GM19351 (cell line): ENCODE measurements at regions not wholly inside any gene's neighbourhood (a gene's known extent, or its start where the extent isn't known, plus 50 kb on each side); places are given as distances from the start of the nearest gene placed in this dataset.

Experiments
- ATAC-seq: cut with Tn5 transposase; IDR thresholded peaks from one replicate; pipeline ENCODE4 v1.9.1; 2021; ENCODE audit warnings: mild to moderate bottlenecking, moderate library complexity; ENCODE audit not compliant: unreplicated experiment

DNA sequence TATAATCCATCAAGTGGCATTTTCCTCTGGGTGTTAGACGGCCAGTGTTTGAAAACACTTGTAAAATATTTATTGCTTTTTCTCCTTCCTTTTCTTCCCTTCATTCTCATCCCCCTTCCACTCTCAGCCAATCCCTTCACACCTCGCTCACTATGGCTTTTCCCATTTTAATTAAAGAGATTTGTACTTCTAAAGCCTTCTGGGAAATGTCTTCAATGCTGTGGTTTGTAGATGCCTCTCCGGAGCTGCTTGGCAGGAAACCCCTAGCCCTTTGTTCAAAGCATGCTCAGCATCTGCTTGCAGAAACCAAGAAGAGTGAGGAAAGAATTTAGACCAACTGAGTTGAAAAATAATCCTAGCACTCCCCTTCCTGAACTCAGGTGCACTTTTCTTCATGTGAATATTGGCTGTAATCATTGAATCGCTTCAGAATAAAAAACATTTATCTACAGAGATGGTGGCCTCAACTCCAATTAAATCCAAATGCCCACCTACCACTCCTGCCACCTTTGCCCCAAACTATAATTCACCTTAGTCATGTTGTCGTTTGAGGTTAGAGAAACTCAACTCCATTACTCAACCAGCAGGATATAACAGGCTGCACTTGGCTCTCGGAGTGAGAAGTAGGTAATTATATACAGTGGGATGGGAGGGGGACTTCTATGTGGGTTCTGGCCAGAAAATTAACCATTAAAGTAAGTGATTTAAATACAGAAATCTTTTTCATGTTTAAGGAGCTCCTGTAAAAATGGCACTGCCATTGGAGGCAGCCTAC, 659.4 kb upstream of the CAMK1G start:
- ATAC-seq = no peak

DNA sequence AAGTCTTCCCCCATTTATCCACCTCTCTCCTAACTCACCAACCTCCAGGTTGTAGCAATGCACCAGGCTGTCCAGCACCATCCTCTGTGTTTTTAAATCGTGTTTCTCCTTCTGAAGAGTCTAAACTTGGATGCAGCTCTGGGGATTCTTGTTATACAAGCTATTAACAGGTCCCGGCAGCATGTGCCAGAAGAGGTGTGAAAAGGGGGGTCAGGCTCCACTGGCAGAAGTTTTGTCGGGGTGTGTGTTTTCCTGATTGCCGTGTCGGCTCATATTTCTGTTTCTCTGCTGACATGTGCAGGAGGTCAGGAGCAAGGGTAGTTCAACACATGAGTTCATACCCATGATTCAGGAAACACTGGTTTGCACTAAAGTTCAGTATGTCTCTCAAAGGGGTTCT, 658.6 kb upstream of the CAMK1G start:
- ATAC-seq = no peak

DNA sequence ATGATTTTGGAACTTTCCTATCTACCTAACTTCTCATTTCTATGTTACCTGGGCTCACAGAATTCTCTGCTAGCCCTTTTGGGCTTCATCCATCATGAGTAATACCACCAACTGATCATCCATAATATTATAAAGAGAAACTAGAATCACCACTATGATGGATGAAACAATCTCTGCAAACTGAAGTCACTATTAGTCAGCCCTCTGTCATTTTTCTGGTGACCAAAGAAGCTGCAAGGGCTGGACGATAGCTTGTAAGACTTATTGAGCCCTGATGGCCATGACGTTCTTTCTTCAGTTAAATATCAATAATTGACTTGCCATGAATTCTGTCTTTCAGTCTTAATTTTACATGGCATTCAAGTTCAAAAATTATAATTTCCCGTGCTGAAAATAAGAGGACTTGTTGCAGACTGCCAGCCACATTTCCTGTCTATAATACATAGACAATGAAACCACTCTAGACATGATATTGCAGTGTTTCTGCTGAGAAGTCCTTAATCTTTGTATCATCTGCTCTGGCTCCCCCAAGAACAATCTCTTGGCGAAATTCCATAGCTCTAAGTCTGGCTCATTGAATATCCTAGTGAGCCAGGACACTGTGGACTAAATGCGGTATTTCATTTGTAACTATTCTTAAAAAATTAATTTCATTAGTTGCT, 655.0 kb upstream of the CAMK1G start:
- ATAC-seq = no peak

DNA sequence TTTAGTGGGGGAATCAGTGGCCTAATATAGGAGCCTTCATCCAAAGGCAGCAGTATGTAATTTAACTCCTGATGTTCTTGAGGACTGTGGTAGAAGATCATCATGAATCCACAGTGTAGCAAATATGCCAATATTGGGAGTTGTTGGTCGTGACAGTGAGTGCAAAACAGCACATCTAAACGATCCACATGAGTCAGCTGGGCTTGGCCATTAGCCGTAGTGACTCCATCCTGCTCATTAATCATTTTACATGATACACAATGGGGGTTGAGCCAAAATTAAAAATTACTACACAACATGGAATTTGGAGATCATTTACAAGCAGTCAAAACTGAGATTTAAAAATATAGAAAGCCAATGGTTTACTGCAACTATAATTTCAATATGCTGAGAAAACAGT, 653.9 kb upstream of the CAMK1G start:
- no peak for ATAC-seq

DNA sequence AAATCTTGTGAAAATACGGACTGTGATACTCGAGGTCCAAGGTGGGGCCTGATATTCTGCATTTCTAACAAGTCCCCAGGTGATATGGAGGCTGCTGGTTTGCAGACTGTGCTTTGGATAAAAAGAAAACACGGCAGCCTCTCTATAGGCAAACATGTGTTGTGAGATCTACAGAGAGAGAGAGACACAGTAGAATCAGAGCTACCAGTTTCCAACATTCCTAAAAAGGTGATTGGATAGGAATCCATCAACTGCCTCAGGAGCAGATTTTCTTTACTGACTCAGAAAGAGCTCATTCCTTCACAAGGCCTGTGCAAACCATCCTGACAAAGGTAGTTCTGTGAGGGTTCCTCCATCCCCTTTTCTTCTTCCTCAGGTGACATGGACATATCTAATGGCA, 651.6 kb upstream of the CAMK1G start:
- ATAC-seq = no peak

DNA sequence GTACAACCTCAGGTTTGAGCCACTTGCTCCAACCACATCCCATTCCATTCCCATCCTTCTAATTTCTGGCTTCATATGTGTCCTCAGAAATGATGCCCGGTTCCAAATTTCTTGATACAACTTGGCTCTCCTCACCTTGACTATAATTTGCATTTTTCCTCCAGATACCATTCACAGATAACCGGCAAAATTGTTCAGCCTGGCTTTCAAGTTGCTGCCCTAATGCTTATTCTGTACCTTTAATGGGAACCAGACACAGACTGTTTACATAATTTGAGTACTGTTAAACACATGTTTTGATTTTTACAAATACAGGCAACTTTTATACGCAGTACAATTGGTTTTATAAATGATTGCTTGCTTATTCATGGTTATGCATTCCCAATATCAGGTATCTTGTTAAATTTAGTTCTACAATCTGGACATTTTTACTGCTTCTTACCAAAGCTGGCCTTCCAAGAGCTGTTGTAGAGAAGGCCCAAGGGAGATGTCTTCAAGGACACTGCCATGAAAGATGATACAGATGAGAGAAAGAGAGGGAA, 649.5 kb upstream of the CAMK1G start:
- no peak for ATAC-seq

DNA sequence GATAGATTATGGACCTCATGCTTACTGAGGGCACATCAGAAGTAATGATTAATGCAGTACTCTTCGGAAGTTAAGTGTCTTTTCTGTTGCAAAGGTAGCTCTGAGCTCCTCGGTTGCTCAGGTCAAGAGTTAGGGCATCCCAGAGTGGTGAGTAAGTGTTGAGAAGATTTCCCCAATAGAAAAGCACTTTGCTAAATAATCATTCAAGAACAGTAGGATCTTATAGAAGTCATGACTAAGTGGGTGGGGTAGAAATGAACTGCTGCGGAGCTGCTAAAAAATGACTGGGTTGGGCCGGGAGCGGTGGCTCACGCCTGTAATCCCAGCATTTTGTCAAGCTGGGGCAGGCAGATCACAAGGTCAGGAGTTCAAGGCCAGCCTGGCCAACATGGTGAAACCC, 648.6 kb upstream of the CAMK1G start:
- no peak for ATAC-seq

DNA sequence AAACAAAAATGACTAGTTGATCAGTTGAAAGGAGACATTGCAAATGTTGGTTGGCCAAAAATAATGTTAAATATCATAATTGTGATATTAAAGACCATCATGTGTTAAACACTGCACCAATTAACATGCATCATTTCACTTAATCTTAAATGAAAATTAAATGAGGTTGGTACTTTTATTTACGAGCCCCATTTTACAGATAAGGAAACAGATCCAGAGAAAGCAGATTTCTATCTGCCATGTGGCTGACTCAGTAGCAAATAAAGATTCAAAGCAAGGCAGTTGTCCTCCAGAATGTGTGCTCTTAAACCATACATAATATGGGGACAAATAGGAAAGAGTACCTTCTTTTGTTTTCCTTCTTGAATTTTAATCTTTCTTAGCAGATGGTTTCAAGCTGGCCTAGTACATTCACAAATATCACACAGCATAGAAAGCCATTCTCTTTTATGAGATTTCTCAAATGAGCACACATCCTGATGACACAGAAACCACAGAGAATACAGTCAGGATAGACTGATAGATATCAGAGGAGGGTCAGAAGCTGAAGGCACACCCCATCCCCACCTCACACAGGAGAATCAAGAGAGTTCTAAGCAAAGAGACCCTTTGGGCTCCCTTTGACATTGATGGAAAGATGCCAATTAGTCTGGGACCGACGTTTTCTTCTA, 647.9 kb upstream of the CAMK1G start:
- no peak for ATAC-seq

DNA sequence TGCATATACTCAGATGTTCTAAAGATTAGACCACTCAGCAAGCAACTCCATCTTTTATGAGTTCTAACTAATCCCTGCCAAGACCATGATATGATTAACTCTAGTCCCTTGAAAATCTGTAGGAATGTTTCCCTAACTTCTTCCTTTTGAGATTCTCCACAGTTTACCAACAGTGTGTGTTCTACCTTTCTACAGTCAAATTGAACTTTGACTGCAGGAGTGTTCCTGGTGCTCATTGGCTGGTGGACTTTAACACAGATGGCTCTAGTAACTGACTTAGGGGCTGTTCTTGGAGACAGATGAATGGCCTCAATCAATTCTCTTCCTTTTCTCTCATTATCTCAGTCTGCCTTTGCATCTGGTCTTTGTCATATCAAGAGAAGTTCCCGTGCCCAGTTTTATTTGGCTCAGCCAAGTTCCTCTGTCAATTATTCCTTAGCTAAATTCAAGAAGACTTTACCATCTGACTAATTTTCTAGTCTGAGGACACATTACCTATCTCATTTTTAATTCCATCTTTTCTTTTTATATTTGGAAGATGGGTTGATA, 643.9 kb upstream of the CAMK1G start:
- no peak for ATAC-seq

DNA sequence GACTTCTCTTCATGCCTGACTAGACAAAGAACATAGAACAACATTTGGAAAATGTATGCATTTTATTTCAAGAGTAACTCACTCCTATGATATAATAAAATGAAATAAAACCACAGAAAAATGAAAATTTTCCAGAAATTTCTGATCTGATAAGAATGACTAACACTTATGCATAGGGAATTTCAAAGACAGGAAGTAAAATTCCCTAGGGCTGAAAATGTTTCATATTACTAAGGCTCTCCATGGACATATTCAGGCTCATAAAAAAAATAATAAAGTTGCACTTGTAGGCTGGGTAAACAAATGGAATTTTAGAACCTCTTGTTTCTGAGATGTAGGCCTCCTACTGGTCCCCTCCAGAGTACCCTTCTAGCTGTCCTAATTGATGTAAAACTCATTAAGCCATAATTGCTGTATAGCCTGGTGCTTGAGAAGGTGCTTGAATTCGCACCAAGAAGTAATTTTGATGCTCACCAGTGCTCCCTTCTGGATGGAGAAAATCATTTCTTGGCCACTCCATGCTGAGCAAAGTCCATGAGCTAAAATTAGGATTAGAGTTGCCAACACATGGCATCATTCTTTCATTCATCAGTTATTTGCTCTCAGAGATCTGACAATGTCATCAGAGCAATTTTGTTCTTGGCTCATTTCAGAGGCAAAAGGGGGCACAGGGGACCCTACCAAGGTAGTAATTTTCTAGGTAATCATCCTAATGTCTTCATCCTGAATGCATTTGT, 641.0 kb upstream of the CAMK1G start:
- no peak for ATAC-seq

DNA sequence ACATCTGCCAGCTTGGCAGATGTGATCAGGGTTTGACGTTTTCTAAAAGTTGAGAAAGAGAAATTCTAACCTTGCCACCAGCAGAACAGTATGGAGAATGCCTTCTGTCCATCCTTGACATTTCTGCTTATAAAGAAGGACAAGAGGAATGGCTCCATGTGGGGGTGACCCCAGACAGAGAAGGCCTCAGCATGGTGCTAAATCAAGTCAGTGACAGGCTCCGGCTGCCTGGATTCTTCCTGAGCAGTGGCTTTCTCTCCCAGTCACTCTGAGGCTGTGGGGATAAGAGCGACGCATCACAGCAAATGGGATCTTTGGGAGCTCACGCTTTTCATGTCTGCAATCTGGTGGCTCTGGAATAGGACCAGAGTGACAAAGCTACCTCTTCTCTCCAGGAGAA, 640.2 kb upstream of the CAMK1G start:
- no peak for ATAC-seq

DNA sequence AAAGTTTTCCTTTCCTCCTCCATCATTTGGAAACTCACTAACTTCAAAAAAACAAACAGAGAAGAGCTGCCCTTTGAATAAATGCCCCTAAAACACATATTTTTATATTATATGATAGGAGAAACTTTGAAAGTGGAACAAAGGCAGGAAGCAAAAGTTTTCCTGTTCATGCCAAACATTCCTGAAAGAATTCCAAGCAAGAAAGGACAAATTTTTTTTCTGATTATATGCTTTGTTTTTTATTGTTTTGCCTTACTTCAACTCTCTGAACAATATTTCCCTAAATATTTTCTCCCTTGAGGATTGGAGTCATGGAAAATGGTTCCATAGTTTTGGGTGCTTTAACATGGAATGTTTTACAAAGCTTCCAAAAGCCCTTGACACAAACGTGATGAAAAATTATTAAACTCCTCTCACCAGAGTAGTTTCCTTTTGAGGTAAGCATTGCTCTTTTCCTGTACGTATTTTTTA, 638.5 kb upstream of the CAMK1G start:
- ATAC-seq = no peak

DNA sequence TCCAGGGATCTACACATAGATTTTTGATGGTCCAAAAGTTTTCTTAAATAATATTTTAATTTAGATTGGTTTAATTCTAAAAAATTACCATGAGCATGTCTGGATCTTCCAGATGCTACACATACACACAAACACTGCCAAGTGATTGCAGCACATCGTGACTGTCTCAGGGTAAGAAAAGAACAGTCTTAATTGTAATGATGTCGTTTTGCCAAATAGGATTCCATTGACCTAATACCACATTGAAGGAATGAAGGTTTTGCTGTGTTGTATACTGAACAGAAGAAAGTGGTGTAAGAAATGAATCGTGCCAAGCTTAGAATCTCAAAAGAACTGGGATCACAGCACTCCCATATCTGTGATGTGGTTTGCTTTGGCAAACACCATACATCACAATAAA, 633.3 kb upstream of the CAMK1G start:
- ATAC-seq = no peak

DNA sequence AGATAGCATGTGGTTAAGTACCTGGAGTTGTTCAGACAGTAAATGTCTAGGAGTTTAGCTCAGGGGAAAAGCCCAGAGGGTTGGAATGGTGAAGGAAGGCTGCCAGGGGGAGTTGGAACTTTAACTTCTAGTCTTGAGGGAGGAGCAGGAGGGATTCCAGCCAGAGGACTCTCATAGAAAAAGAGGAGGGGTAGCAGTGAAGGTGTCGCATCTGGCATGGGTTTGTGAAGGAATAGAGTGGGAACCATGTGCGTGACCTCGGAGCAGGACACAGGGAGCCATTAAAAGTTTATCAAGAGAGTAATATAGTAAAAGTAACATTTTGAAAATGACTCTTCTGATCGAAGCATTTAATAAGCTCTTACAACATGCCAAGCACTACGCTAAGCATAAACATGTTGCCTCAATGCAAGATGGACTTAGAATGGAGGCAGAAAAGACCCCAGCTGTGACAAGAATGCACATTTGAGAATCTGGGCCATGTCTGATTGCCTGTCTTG, 632.4 kb upstream of the CAMK1G start:
- no peak for ATAC-seq

DNA sequence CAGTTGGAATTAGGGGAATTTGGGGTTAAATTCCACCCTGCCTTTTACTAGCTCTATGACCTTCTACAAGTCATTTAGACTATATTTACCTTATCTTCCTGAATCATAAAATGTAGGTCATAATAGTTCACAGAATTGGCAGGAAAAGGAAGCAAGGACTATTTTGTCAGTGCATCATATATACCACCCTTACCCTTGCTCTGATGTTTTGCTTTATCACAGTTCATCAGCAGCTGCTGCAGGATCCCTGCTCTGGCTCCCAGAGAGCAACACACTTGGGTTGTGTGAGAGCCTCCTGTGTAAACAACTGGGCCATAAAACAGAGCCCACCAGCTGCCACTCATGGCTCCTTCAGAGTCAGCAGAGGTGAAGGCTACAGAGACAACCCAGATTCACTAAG, 631.6 kb upstream of the CAMK1G start:
- no peak for ATAC-seq

DNA sequence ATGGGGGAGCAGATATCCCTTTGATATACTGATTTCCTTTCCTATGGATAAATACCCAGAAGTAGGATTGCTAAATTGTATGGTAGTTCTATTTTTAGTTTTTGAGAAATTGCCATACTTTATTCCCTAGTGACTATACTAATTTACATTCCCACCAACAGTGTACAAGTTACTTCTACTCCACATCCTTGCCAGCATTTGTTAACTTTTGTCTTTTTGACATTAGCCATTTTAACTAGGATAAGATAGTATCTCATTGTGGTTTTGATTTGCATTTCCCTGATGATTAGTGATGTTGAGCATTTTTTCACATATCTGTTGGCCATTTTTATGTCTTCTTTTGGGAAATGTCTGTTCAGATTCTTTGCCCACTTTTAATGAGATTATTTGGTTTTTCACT, 620.6 kb upstream of the CAMK1G start:
- ATAC-seq = no peak

DNA sequence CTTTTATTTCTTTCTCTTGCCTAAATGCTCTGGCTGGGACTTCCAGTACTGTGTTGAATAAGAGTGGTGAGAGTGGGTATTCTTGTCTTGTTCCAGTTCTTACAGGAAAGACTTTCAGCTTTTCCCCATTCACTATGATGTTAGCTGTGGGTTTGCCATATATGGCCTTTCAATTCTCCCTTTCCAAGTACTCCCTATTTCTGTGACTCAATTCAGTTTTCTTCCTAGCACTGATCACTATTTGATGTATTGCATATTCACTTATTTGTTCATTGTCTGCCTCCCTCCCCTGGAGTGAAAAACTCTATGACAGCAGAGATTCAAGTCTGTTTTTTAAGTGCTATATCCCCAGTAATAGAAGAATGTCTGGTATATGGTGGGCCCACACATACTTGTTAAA, 618.2 kb upstream of the CAMK1G start:
- ATAC-seq = no peak

DNA sequence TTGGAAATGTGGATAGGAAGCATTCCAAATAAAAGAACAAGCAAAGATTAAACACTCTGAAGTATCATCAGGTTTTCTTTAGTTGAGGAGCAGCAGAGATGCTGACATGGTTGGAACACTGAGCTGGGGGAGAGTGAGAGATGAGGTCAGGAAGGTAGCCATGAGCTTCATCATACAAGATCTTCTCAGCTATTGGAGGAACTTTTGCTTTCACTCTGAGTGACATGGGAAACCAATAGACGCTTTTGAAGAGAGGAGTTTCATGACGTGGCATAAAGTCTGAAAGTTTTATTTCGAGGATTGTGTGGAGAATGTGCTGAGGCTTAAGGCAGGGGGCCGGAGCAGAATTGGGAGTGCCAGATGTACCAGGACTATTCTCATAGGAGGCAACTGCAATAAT, 616.2 kb upstream of the CAMK1G start:
- no peak for ATAC-seq

DNA sequence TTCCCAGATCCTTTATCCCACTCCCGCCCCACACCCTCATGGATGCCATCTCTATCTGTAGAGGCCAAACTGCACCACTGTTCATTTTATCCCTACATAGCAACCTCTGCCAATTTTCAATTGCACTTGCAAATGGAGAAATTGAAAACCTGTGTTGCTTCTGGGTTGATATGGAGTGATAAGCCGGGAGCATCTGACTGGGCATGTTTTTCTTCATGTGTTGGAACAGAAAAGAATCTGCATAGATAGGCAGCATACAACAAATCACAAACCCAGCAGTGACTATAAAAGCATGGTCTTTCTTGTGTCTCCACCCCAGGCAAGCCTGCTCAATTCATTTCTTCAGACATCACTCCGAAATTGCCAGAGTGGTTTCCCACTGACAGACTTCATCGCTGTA, 608.8 kb upstream of the CAMK1G start:
- ATAC-seq = no peak

DNA sequence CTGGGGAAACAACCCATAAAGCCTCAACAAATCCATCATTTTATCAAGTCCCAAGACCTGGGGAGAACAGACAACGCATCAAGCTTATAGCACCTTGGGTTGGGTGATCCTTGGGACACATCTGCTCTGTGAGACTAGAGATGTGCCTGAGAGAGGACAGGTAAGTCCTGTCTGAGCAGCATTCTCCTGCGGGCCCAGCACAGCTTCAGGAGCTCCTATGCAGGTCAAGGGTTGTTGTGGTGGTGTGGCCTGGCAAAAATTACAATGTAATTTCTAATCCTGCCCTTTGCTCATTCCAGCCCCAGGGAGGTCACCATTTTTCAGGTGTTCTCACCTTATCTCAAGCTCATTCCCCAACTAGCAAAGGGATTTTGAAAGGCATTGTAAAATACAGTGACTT, 608.1 kb upstream of the CAMK1G start:
- ATAC-seq = no peak

DNA sequence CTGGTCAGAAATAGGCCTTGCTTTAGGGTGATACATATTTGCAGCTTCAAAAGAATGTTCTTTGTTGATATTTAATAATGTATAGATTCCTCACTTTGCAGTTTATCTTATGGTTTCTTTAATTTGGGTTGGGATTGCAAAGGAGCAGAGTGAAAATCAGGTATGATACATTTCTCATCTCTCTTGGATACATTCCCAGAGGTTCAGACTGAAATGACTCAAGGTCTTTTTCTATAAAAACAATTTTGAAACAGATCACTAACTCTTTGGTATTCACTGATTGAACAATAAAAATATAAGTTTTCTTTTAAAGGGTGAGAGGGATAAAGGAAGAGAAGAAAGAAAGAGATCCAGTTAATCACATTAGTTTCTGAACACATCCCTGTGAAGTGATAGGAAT, 606.5 kb upstream of the CAMK1G start:
- no peak for ATAC-seq
